HG02970 (cell line): ENCODE measurements at regions not wholly inside any gene's neighbourhood (a gene's known extent, or its start where the extent isn't known, plus 50 kb on each side); places are given as distances from the start of the nearest gene placed in this dataset.

ENCODE experiments used
- ATAC-seq: cut with Tn5 transposase; IDR thresholded peaks from one replicate; pipeline ENCODE4 v1.9.1; 2021; ENCODE audit warnings: mild to moderate bottlenecking, moderate library complexity, moderate number of reproducible peaks; ENCODE audit not compliant: unreplicated experiment, low FRiP score

DNA sequence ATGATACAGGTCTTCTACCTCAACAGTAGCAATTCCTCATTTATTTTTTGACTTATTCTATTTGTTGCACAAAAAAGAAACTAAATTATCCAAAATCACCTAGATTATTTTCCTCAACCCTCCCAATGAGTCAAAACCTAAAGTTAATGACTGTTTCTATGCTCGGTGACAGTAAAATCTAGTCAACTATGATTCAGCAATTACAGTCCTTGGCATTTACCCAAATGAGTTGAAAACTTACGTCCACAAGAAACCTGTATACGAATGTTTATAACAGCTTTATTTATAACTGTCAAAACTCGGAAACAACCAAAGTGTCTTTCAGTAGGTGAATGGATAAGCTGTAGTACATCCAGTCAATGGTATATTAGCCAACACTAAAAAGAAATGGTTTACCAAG lies 439.3 kb downstream of the CBLN2 start:
- no peak for ATAC-seq

DNA sequence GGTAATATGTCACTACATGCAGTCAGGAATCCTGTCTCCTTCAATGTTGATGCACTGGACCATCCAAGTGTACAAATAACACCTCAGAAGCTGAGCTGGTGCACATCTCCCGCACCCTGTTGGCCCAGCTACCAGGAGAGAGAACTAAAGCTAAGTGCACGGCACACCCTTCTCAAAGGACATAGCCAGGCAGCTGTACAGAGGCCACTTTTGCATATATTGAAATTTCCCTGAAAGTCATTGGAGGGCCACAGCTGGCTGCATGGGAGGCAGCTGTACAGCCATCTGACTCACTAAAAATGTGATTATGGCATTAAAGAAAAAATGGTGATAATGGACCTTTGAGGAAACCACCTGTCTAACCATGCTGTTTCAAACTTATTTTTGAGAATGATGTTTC lies 441.7 kb downstream of the CBLN2 start:
- no peak for ATAC-seq

DNA sequence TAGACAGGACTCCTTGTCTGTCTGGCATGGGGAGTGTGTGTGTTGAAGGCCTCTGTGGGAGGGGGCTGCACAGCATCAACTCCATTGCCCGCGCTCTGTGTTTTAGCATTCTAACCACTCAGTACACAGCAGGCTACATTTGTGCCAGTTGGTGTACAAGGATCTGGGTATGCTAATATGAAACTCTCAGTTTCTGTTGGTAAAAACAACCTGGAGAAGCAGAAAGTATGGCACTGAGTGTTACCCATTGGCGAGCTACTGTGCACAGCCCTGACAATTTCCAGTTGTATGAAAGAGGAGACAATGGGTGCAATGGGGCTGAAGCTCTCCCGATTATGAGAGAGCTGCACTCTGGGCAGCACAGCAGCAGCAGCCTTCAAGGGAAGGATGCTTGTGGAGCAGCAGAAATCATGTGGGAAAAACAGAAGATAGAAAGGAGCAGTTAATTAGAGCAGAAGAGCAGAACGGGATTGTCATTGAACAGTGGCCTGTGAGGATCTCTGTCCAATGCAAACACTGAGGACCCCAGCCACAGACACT lies 443.6 kb downstream of the CBLN2 start:
- ATAC-seq: no peak

DNA sequence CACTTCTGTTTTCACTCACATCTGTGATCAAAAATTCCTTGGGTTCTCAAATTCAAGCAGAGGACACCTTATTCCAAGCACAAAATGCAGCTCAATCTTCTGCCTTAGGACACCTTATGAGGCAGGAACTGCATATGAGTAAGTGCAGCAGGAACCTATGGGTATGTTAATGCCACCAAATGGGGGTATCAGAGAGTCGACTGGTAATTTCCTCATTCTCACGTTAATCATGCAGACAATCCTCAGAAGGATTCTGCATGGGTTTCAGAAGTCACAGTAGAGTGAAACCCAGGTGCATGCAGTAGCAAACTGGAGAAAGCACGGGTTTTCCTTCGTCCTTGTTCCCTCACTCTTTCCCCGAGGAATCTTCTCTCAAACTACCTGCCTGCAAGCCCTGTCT lies 452.8 kb downstream of the CBLN2 start:
- ATAC-seq: no peak

DNA sequence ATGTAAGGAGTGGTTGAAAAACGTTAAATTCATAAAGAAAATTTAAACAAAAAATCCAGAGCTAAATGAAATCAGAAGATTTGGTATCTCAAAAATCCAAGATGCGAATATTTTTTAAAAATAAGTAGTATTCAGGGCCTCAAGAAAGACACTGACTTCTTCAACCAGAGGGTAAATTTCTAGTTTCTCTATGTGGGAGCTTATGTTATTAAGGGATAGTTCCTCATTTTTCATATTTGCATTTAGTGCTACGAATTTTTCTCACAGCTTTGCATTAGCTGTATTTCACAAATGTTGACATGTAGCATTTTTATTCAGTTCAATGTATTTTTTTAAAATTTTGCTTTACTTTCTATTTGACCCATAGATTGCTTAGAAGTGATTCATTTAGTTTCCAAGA lies 454.7 kb downstream of the CBLN2 start:
- ATAC-seq: no peak

DNA sequence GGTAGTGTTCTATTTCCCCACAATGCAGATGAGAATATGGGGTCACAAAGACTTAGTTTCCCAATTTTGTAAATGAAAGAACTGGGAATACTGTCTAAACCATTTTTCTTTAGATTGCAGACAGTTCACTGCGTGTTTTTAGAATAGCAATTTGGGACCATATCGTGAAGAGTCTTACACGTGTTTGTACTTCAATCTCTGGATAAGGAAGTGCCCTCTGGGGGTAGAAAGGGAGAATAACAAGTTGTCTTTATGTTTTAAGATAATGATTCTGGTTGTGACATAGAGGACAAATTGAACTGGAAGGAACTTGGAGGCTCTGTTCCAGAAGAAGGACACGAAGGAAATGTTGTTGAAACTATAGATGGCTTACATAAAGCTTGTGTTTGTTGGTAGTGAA lies 457.7 kb downstream of the CBLN2 start:
- no peak for ATAC-seq

DNA sequence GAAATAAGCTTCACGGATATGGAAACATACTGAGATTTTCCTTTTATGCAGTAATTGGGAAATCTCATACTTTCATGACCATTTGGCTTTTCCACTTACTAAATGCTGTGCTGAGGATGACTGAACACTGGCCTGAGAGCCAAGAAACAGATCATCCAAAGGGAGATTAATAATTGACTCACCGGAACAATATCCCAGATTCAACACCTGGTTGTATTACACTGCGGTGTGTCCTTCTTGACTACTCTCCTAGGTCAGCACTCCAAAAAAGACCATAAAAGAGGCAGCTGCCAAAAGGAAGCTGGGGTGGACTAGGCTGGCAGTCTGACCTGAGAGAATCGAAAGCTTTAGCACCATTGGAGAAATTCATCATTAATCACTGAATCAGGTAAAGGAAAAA lies 469.1 kb downstream of the CBLN2 start:
- ATAC-seq: no peak

DNA sequence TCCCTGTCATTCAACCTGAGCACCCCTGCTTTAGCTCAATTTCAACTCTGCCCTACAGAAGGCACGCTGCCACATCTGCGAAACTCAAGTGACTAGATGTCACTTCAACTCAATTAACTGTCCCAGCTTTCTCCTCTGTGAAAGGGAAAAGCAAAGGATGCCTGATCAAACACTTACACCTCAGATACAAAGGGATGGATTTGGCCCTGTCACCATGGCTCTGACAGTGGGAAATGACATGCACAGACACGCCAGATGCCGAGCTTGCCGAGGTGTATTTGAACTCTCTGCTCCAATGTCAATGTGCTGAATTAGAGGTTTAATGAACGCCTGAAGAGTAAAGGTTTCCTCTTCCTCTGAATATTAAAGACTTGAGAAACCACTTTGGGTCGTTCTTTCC lies 481.1 kb downstream of the CBLN2 start:
- ATAC-seq: no peak

DNA sequence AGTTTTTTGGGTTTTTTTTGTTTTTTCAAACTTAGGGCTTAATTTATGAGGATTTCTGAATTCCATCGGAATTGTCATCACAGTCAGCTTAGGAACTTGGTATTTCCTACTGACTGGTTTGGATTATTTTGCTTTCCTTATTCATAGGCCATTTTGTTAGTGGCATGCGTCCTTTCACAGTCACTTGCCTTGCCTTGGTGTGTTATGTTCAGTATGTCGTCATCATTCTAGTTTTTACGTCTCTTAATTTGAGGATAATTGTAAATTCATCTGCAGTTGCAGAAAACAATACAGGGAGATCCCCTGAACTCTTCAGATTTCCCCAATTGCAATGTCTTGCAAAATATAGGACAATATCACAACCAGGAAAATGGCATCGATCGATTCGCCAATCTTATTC lies 485.3 kb downstream of the CBLN2 start:
- ATAC-seq: no peak

DNA sequence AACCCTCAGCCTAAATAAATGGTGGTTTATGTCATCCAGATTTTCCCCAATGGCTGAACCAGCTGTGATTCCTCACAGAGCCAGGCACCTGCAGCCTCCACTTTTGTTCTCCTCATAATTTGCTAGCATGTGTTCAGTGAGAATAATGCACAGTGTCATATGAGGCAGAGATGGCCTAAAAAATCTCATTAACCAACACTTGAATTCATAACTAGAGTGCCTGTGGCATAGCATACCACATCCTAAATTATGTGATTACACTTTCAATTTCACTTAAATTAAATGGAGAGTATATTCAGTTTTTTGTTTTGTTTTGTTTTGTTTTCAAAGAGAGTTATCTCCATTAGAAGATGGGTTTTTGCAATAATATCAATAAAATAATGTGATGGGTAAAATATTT lies 488.0 kb downstream of the CBLN2 start:
- ATAC-seq: no peak

DNA sequence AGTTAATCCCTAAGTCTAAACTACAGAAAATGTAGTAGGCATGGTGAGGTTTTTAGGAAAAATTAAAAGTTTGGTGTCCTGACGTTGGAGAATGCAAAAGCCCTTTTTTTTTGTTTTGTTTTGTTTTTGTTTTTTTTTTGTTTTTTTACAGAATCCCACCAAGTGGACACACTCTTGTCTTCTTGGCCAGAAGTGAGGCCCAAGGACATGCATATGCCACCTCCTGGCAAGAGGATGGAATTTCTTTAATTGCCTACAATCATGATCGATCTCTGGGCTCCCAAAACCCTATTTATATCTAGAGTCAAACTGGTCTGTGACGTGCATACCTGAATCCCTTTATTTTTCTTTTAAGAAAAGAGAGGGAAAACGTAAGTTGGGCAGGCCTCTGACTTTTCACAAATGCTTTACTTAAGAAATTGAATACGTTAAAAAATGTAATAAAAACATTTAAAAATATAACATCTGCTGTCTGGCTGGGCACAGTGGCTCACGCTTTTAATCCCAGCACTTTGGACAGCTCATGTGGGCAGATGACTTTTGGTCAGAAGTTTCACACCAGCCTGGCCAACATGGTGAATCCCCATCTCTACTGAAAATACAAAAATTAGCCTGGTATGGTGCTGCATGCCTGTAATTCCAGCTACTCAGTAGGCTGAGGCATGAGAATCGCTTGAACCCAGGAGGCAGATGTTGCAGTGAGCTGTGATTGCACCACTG lies 502.7 kb downstream of the CBLN2 start:
- no peak for ATAC-seq

DNA sequence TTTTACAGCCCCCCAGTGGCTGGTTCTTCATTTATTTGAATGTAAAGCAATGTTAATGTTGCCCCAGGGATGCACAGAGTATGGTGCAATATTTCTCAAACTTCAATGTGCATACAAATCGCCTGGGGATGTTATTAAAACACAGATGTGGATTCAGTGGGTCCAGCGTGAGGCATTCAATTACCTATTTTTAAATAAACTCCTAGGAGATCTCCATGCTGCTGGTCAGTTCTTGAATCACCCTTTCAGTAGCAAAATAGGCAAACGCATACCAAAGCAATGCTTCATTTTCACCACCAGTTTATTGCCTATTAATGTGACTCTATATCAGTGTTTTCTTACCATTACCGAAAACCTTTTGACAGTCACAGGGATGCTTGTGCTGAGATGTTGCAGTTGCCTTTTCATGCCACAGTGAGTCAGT lies 530.7 kb downstream of the CBLN2 start:
- no peak for ATAC-seq

DNA sequence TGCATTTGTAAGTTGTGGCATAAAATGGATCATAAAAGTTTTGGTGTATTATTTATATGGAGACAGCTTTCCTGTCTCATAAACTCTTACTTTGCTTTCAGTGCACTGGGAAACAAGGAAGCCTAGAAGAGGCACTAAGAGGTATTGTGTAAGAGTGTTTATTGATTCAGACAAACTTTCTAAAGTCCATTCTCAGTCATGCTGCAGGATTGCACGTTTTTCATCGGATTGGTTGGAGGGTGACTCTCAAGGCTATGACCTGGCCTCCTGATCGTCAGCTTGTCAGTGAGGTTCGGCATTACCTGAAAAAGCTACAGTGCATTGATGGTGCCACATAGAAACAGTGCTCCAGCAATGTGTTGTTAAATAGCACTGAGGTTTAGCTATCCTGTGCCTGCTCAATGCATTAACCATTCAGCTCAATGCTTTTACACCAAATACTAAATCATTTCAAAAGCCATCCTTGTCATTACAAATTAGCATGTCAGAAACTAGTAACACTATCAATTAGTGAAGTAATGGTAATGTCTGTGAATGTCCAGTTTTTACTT lies 545.5 kb downstream of the CBLN2 start:
- ATAC-seq: no peak

DNA sequence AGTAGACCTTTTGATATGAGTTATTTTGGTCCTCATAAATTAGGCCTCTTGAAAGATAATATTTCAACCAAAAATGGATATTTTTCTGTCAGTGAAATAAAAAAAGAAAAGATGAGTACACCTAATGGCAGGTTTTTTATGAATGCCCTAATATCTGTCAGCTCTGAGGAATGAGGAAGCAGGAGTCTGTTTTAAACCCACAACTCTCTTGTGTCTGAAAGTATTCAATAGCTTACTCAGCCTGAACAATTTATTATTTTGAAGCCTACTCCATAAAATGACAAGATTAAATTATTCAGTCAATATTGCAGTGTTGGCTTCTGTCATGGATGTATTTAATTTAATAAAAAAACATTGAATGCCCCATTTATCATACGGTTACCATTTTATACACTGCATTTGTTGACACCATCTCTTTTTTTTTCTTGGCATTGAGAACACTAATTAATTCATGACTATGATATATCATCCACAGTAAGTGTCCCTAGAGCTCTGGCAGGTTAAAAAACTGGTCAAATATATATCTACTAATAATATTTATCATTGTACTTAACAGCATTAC lies 548.2 kb downstream of the CBLN2 start:
- no peak for ATAC-seq

DNA sequence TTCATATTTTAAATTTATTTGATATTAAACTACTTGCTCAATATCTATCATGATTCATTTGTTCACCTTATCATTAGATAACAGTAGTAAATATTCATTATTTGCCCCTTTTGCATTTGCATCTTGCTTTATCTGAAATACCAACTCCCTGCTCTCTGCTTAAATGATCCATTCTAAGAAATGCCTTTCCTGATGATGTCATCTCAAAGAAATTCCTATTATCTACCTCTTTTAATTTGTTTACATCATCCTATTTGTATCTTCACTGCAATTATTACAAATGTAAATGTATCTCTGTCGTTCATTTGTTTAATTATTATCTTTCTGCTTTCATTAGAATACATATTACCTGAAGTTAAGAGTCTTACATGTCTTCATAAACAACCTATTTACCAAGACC lies 549.9 kb downstream of the CBLN2 start:
- ATAC-seq: no peak

DNA sequence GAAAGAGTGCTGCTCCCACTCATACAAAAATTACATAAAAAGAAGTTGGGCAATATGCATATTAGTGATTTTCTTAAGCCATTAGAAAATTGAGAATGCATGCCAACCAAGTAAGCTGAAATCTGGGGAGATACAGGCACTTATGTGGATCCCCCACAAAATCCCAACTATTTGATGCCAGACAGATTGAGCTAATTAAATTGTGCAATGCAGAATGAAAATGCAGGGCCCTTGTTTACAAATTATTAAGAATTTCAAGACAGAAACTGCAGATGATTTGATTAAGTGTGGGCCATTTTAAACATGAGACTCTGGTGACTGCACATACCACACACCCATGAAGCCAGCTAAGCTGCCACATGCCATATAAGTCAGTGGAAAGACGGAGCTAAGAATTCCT lies 554.5 kb downstream of the CBLN2 start:
- no peak for ATAC-seq

DNA sequence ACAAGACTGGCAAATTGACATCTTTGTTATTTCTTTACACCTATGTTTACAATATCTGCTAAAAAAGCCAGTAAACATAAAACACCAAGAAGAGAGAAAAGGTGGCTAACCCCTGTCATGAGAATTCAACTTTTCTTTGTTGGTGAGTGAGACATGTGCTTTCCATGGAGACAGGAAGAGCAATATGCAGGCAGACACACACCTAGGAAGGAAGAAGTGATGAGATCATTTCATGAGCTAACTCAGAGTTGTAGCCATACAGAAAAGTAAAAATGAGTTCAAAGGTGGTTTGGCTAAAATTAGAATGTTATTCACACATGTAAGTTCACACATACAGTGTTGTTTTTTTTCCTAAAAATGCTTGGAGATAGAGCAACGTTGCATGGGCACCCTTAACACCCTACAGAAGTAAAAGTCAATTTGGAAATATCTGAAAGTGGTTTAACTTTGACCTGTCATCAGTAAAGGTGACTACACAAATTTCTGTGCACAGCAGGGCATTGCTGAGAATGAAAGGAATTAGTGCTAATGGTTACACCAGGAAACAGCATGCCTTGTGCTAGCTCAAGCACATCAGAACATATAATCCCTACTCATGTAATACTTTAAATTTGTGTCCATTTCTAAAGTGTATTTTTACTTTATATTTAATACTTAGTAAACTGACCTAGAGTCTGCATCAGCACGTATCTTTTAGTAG lies 557.6 kb downstream of the CBLN2 start:
- ATAC-seq: no peak

DNA sequence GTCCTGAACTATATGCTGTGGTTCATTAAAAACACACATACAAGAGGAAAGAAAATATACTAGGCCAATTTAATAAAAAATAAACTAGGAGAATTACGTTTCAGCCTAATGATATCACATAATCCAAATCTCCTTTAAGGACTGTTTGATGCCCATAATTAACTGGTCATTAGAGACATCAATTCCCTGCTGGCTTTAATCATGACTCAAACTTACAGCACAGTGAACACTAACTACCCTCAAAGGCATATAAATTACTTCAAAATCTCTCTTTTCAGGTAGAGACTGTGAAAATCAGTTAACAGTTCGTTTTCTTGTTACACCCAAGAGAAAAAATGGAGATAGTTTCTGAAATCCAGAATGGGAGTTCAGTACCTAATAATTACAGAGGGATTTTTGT lies 567.4 kb downstream of the CBLN2 start:
- ATAC-seq: no peak

DNA sequence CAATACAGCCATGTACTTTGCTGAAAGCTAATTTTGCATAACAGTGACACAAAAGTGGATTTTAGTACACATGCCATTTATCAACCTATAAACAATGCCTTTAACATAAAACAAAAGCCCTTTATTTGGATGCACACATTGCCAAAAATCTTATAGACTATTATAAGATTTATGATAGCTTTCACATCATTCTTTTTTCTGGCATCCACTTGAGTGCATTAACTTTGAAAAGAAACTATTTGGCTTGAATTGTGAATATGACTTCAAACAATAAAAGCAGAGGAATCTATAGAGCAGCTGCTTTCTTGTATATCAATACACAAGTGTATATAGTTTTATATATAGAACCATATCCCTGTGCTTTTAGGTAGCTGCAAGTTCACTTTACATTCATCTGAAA lies 577.4 kb downstream of the CBLN2 start:
- no peak for ATAC-seq

DNA sequence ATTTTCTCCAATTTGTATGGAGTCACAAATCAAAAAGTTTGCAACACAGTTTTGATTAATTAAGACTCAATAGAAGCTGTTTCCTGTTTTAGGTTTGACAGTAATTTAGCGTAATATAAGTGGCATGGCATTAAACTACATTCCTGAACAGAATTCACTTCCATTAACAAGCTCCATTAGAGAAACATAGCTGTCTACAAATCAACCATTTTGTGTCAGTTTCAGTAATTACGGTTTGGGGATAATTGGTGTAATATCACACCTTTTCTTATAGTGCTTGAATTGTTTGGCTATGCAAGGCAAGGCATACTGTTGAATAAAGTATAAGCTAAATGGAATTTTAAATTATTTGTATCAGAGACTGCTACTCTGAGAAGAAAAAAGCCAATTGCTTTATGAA lies 585.5 kb downstream of the CBLN2 start:
- no peak for ATAC-seq

DNA sequence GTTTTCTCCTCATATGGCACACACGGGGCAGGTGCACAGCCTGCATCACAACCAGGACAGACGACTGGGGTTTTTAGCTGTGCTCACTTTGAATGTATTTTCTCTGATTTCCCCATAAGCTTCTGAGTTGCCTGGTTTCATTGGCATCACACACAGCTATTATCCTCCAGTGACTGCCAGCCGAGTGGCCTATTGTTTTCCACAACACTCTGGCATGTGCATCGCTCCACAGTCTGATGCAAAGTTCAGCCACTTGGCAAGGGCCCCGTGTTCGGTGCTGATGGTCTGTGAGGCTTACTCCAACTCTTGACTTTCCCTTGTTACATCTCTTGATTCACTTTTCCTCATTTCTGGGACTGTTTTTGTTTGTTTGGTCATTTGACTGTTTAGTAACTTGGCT lies 593.1 kb downstream of the CBLN2 start:
- no peak for ATAC-seq
